ENCODE measurements at regions not wholly inside any gene's neighbourhood (a gene's known extent, or its start where the extent isn't known, plus 50 kb on each side); places are given as distances from the start of the nearest gene placed in this dataset.

- TF ChIP-seq, protein P1, sequence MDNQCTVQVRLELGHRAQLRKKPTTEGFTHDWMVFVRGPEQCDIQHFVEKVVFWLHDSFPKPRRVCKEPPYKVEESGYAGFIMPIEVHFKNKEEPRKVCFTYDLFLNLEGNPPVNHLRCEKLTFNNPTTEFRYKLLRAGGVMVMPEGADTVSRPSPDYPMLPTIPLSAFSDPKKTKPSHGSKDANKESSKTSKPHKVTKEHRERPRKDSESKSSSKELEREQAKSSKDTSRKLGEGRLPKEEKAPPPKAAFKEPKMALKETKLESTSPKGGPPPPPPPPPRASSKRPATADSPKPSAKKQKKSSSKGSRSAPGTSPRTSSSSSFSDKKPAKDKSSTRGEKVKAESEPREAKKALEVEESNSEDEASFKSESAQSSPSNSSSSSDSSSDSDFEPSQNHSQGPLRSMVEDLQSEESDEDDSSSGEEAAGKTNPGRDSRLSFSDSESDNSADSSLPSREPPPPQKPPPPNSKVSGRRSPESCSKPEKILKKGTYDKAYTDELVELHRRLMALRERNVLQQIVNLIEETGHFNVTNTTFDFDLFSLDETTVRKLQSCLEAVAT (IDR thresholded peaks at IDR 0.05) = no peak
- TF ChIP-seq WRNIP1 (IDR thresholded peaks at IDR 0.05; ENCODE audit: borderline replicate concordance, low read depth, low read length) (no peak), RAD51 (IDR thresholded peaks at IDR 0.05) (no peak), ATF3 (IDR thresholded peaks at IDR 0.05; ENCODE audit: borderline replicate concordance, extremely low read depth, low read depth, low read length) (no peak), SIN3A (IDR thresholded peaks at IDR 0.05; ENCODE audit: low read depth, low read length) (no peak)
- TF ChIP-seq, protein P2, sequence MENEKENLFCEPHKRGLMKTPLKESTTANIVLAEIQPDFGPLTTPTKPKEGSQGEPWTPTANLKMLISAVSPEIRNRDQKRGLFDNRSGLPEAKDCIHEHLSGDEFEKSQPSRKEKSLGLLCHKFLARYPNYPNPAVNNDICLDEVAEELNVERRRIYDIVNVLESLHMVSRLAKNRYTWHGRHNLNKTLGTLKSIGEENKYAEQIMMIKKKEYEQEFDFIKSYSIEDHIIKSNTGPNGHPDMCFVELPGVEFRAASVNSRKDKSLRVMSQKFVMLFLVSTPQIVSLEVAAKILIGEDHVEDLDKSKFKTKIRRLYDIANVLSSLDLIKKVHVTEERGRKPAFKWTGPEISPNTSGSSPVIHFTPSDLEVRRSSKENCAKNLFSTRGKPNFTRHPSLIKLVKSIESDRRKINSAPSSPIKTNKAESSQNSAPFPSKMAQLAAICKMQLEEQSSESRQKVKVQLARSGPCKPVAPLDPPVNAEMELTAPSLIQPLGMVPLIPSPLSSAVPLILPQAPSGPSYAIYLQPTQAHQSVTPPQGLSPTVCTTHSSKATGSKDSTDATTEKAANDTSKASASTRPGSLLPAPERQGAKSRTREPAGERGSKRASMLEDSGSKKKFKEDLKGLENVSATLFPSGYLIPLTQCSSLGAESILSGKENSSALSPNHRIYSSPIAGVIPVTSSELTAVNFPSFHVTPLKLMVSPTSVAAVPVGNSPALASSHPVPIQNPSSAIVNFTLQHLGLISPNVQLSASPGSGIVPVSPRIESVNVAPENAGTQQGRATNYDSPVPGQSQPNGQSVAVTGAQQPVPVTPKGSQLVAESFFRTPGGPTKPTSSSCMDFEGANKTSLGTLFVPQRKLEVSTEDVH (IDR thresholded peaks at IDR 0.05; ENCODE audit: low read depth, partially characterized antibody) = no peak
Observed at GRCh38 chr13:43991773-43992201, 112.1 kb downstream of the LACC1 start (continued).

- H3K4me1 ChIP-seq (ENCODE audit: control insufficient read depth, insufficient read depth, low read length) = no peaks in the 10 kb centered on the region
- BruUV-seq (replicated peaks) = no TSS peak
- ChIA-PET CTCF (no interaction called here), SMC1A (ENCODE audit: uncharacterized antibody, unreplicated experiment) (no interaction called here), POLR2A (no interaction called here), RAD21 (ENCODE audit: unreplicated experiment) (no interaction called here)
- ATAC-seq (no peak), DNase-seq (ENCODE audit: low read depth, low spot score) (no peak), FAIRE-seq (no peak)
- H3K4me2 ChIP-seq (ENCODE audit: control insufficient read depth, insufficient read depth) = no peak overlapping the region
- no peak overlapping the region for H2AFZ ChIP-seq (ENCODE audit: control insufficient read depth, low read depth, low read length)
- no peak overlapping the region for H3K27ac ChIP-seq (ENCODE audit: control insufficient read depth, insufficient read depth)
- TF ChIP-seq HDGF (IDR thresholded peaks at IDR 0.05) (no peak), GABPA (IDR thresholded peaks at IDR 0.05; ENCODE audit: low read depth) (no peak), RAD21 (IDR thresholded peaks at IDR 0.05; ENCODE audit: insufficient read depth, low read depth, low read length) (no peak), E2F4 (IDR thresholded peaks at IDR 0.05; ENCODE audit: low read depth, low read length) (no peak), IRF3 (IDR thresholded peaks at IDR 0.05) (no peak), USF1 (IDR thresholded peaks at IDR 0.05; ENCODE audit: borderline replicate concordance, extremely low read length, insufficient read depth, low read depth, low read length) (no peak)
- intact Hi-C loops (cut with micrococcal nuclease; ENCODE audit: unreplicated experiment) (no loop called here), in situ Hi-C loops (cut with MboI) (no loop called here)
- H4K20me1 ChIP-seq (ENCODE audit: control insufficient read depth, insufficient read depth) = no peaks in the 10 kb centered on the region
- H3K9me3 ChIP-seq (replicated peaks; ENCODE audit: control insufficient read depth, insufficient read depth, low read length) = no peaks in the 10 kb centered on the region; the same call in 2 of the 3 replicates
- 5% methylated on average over 1 of the region's 1 CpG for WGBS (ENCODE audit: insufficient coverage, insufficient replicate concordance, low lambda C conversion rate, missing lambda C conversion rate)
- H3K4me3 ChIP-seq = no peak overlapping the region
- H3K79me2 ChIP-seq (ENCODE audit: control insufficient read depth, insufficient read depth, low read length) = no peaks in the 10 kb centered on the region
- no peaks in the 10 kb centered on the region for H3K36me3 ChIP-seq (ENCODE audit: control insufficient read depth in 2 of 2, insufficient read depth in 2 of 2, low read length in 1 of 2)
- H3K27me3 ChIP-seq (replicated peaks in 1 of 2; ENCODE audit: control insufficient read depth in 2 of 2, insufficient read depth in 2 of 2, low read length in 1 of 2) = peaks cover 0 to 4% of the 10 kb centered on the region in 2 experiments; a peak in 1 of 4 replicates
- H3K9ac ChIP-seq (ENCODE audit: control insufficient read depth, insufficient read depth, low read length) = no peak overlapping the region
Observed at GRCh38 chr13:43992211-43992610, 112.5 kb downstream of the LACC1 start.

Measured in GM12878 (cell line).